ENCODE measurements at regions not wholly inside any gene's neighbourhood (a gene's known extent, or its start where the extent isn't known, plus 50 kb on each side); places are given as distances from the start of the nearest gene placed in this dataset.
"Not testable (repeated sequence)": the region's sequence is repeated elsewhere in the genome, so short reads cannot be mapped to it uniquely, and the experiment has no call there.

- DNase-seq = no peak
Observed at GRCh38 chr5:104456122-104456521, 893.5 kb upstream of the NUDT12 start.

GRCh38 chr5:104452550-104452949 is 890.0 kb upstream of the NUDT12 start:
- DNase-seq = no peak

GRCh38 chr5:104451911-104452310 is 889.3 kb upstream of the NUDT12 start:
- DNase-seq = not testable (repeated sequence)

GRCh38 chr5:104444656-104445055 is 882.1 kb upstream of the NUDT12 start:
- DNase-seq = no peak

GRCh38 chr5:104443706-104444105 is 881.1 kb upstream of the NUDT12 start:
- no peak for DNase-seq

GRCh38 chr5:104431981-104432380 is 869.4 kb upstream of the NUDT12 start:
- peak; percentile 96 for DNase-seq

- no peak for DNase-seq
Observed at GRCh38 chr5:104431002-104431620, 868.5 kb upstream of the NUDT12 start.

GRCh38 chr5:104429911-104430310 is 867.3 kb upstream of the NUDT12 start:
- no peak for DNase-seq

- no peak for DNase-seq
Observed at GRCh38 chr5:104421431-104421830, 858.8 kb upstream of the NUDT12 start.

- no peak for DNase-seq
Observed at GRCh38 chr5:104418056-104418455, 855.5 kb upstream of the NUDT12 start.

GRCh38 chr5:104412649-104413240 is 850.2 kb upstream of the NUDT12 start:
- no peak for DNase-seq

GRCh38 chr5:104400941-104401340 is 838.4 kb upstream of the NUDT12 start:
- no peak for DNase-seq

- DNase-seq = no peak
Observed at GRCh38 chr5:104385906-104386305, 823.3 kb upstream of the NUDT12 start.

GRCh38 chr5:104375345-104375744 is 812.8 kb upstream of the NUDT12 start:
- DNase-seq = no peak

- DNase-seq = no peak
Observed at GRCh38 chr5:104372796-104373195, 810.2 kb upstream of the NUDT12 start.

GRCh38 chr5:104372376-104372775 is 809.8 kb upstream of the NUDT12 start:
- no peak for DNase-seq

- DNase-seq = no peak
Observed at GRCh38 chr5:104370523-104370922, 807.9 kb upstream of the NUDT12 start.

- no peak for DNase-seq
Observed at GRCh38 chr5:104367978-104368377, 805.4 kb upstream of the NUDT12 start.

GRCh38 chr5:104363567-104363966 is 801.0 kb upstream of the NUDT12 start:
- DNase-seq = no peak

- DNase-seq = no peak
Observed at GRCh38 chr5:104361932-104362331, 799.3 kb upstream of the NUDT12 start.

GRCh38 chr5:104355350-104355749 is 792.8 kb upstream of the NUDT12 start:
- no peak for DNase-seq

GRCh38 chr5:104353371-104353770 is 790.8 kb upstream of the NUDT12 start:
- DNase-seq = no peak

GRCh38 chr5:104352954-104353353 is 790.4 kb upstream of the NUDT12 start:
- DNase-seq = no peak

GRCh38 chr5:104347119-104347708 is 784.6 kb upstream of the NUDT12 start:
- DNase-seq = peak; percentile 45
